Hepatocyte (in vitro differentiated cells): ENCODE measurements at regions not wholly inside any gene's neighbourhood (a gene's known extent, or its start where the extent isn't known, plus 50 kb on each side); places are given as distances from the start of the nearest gene placed in this dataset.

Experiments
- DNase-seq: peaks from one replicate; pipeline ENCODE4 v3.0.0-alpha.2; 2016; ENCODE audit warnings: low spot score
- H2AFZ ChIP-seq: fragments of 200-600 bp; sonication (generic); 2 replicates; pipeline ENCODE4 v1.6.0; 2016; ENCODE audit warnings: antibody characterized with exemption, mild to moderate bottlenecking
- H3K27ac ChIP-seq: fragments of 200-600 bp; sonication (generic); 2 replicates; pipeline ENCODE4 v1.5.1; 2016; ENCODE audit warnings: mild to moderate bottlenecking
- H3K27me3 ChIP-seq: fragments of 200-600 bp; sonication (generic); 2 replicates; pipeline ENCODE4 v1.6.1; 2016
- H3K36me3 ChIP-seq: fragments of 200-600 bp; sonication (generic); replicated peaks from 2 replicates; pipeline ENCODE4 v1.5.1; 2016; ENCODE audit warnings: low read depth; ENCODE audit not compliant: insufficient read depth
- H3K4me1 ChIP-seq: fragments of 200-600 bp; sonication (generic); 2 replicates; pipeline ENCODE4 v1.5.1; 2016; ENCODE audit warnings: mild to moderate bottlenecking, moderate library complexity; ENCODE audit not compliant: insufficient read depth
- H3K4me2 ChIP-seq: fragments of 200-600 bp; sonication (generic); 2 replicates; pipeline ENCODE4 v1.6.0; 2016
- H3K4me3 ChIP-seq: fragments of 200-600 bp; sonication (generic); 2 replicates; pipeline ENCODE4 v1.5.1; 2016; ENCODE audit warnings: mild to moderate bottlenecking
- H3K79me2 ChIP-seq: fragments of 200-600 bp; sonication (generic); 2 replicates; pipeline ENCODE4 v1.6.0; 2017; ENCODE audit warnings: mild to moderate bottlenecking
- H3K9me2 ChIP-seq: fragments of 200-600 bp; sonication (generic); replicated peaks from 2 replicates; pipeline ENCODE4 v1.6.0; 2017; ENCODE audit warnings: mild to moderate bottlenecking; ENCODE audit not compliant: insufficient read depth
- H3K9me3 ChIP-seq: fragments of 200-600 bp; sonication (generic); 2 replicates; pipeline ENCODE4 v1.5.1; 2016; ENCODE audit warnings: low read depth, mild to moderate bottlenecking
- H4K20me1 ChIP-seq: fragments of 200-600 bp; sonication (generic); 2 replicates; pipeline ENCODE4 v1.6.0; 2016; ENCODE audit warnings: mild to moderate bottlenecking; ENCODE audit not compliant: insufficient read depth, poor library complexity, severe bottlenecking
- CTCF ChIP-seq: fragments of 200-600 bp; sonication (generic); IDR thresholded peaks from 2 replicates; pipeline ENCODE4 v1.5.1; 2016; ENCODE audit warnings: antibody characterized with exemption, mild to moderate bottlenecking; ENCODE audit not compliant: poor library complexity
- EZH2 ChIP-seq: fragments of 200-600 bp; sonication (generic); IDR thresholded peaks from 2 replicates; pipeline ENCODE4 v1.6.1; 2016; ENCODE audit warnings: antibody characterized with exemption, mild to moderate bottlenecking, borderline replicate concordance
- EZH2phosphoT487 ChIP-seq: fragments of 200-600 bp; sonication (generic); IDR thresholded peaks from one replicate; pipeline ENCODE4 v1.6.1; 2018; ENCODE audit warnings: antibody characterized with exemption, mild to moderate bottlenecking, low read depth, moderate library complexity; ENCODE audit not compliant: unreplicated experiment, severe bottlenecking
- whole genome bisulfite sequencing: methylation state at CpG from one replicate; pipeline ENCODE4 v1.1.6; 2016; ENCODE audit warnings: low lambda C conversion rate; ENCODE audit errors: missing lambda C conversion rate; 5-methylcytosine and 5-hydroxymethylcytosine counted together

DNA sequence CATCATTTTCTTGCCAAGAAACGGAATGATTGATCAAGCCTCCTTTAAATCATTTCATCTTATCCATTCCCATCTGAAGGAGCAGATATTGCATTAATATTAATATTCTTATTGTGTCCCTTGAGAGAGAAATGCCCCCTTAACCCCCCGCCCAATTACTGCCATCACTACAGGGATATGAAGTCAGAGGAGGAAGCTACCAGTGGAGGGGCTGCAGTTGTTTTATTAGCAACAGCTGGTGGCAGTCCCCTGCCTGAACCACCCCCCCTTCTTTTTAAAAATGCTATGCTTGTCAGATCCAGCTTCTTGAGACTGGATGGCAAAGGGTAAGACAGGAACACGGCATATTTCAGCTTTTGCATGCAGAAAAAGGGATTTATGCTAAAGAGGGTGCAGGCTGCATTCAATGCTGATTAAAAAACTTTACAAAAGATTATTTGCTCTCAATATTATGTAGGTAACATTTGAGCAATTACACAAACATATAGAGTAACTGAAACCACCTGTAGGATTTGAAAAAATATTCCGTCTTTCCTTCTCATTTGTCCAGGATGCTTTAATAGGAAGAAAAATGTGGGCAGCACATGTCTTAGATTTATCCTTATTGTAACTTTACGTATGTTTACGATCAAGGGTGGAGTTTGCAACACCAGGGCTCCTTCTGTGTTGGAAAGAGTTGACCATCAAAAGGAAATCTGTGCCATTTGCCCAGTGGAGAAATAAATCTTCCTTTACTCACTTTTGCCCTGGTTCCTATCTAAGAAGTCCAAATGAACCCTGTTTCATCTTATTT lies 77.7 kb downstream of the ZBTB18 start:
- H3K27me3 ChIP-seq, result no peaks in the 10 kb centered on the region
- no peaks in the 10 kb centered on the region for H3K79me2 ChIP-seq
- no peak overlapping the region for H3K27ac ChIP-seq
- 68% methylated on average over 6 of the region's 6 CpGs for WGBS
- no peaks in the 10 kb centered on the region for H3K9me3 ChIP-seq
- TF ChIP-seq EZH2, result no peak
- TF ChIP-seq CTCF, result no peak
- TF ChIP-seq EZH2phosphoT487, result no peak
- no peaks in the 10 kb centered on the region for H3K4me1 ChIP-seq
- H3K4me2 ChIP-seq, result no peak overlapping the region
- no peak overlapping the region for H2AFZ ChIP-seq
- DNase-seq, result no peak
- H4K20me1 ChIP-seq, result no peaks in the 10 kb centered on the region
- H3K9me2 ChIP-seq, result no peaks in the 10 kb centered on the region
- no peaks in the 10 kb centered on the region for H3K36me3 ChIP-seq
- H3K4me3 ChIP-seq, result no peak overlapping the region

- TF ChIP-seq EZH2, result no peak
- TF ChIP-seq CTCF, result no peak
- no peak for TF ChIP-seq EZH2phosphoT487
- H3K36me3 ChIP-seq, result no peaks in the 10 kb centered on the region
- no peaks in the 10 kb centered on the region for H3K4me1 ChIP-seq
- WGBS, result 78% methylated on average over 2 of the region's 2 CpGs
- no peak overlapping the region for H3K4me2 ChIP-seq
- H3K27me3 ChIP-seq, result no peaks in the 10 kb centered on the region
- H3K27ac ChIP-seq, result no peak overlapping the region
- H3K79me2 ChIP-seq, result no peaks in the 10 kb centered on the region
- H3K9me3 ChIP-seq, result no peaks in the 10 kb centered on the region
- no peak overlapping the region for H3K4me3 ChIP-seq
- no peak overlapping the region for H2AFZ ChIP-seq
- H4K20me1 ChIP-seq, result no peaks in the 10 kb centered on the region
- no peak for DNase-seq
- H3K9me2 ChIP-seq, result no peaks in the 10 kb centered on the region
Measured at GRCh38 chr1:244137276-244137675, 86.2 kb downstream of the ZBTB18 start.

- WGBS, result 88% methylated on average over 6 of the region's 6 CpGs
- H3K4me1 ChIP-seq, result no peaks in the 10 kb centered on the region
- no peaks in the 10 kb centered on the region for H3K79me2 ChIP-seq
- no peak overlapping the region for H3K4me3 ChIP-seq
- no peaks in the 10 kb centered on the region for H3K9me2 ChIP-seq
- no peaks in the 10 kb centered on the region for H3K27me3 ChIP-seq
- no peak overlapping the region for H3K4me2 ChIP-seq
- no peak for TF ChIP-seq CTCF
- no peak for TF ChIP-seq EZH2phosphoT487
- no peaks in the 10 kb centered on the region for H3K9me3 ChIP-seq
- DNase-seq, result no peak
- no peak overlapping the region for H2AFZ ChIP-seq
- H3K36me3 ChIP-seq, result no peaks in the 10 kb centered on the region
- H4K20me1 ChIP-seq, result no peaks in the 10 kb centered on the region
- no peak overlapping the region for H3K27ac ChIP-seq
Measured at GRCh38 chr1:244137725-244138124, 86.6 kb downstream of the ZBTB18 start.
